A549 (cell line): ENCODE measurements at regions not wholly inside any gene's neighbourhood (a gene's known extent, or its start where the extent isn't known, plus 50 kb on each side); places are given as distances from the start of the nearest gene placed in this dataset.

Experiments
- CTCF ChIP-seq: fragments of >200 bp; sonication (Bioruptor Twin); formaldehyde crosslinking; IDR thresholded peaks from 3 replicates; pipeline ENCODE4 v1.5.1; 2016
- JUN ChIP-seq, 2 experiments: fragments of >200 bp; sonication (Bioruptor Twin); formaldehyde crosslinking; IDR thresholded peaks; 2 replicates in 1 of 2; 3 replicates in 1 of 2; pipeline ENCODE4 v1.6.1; 2016 to 2017
- JUNB ChIP-seq: fragments of >200 bp; sonication (Bioruptor Twin); formaldehyde crosslinking; IDR thresholded peaks from 2 replicates; pipeline ENCODE4 v1.6.1; 2016
- KDM1A ChIP-seq: fragments of 200-600 bp; sonication (generic); IDR thresholded peaks from 2 replicates; pipeline ENCODE4 v1.6.1; 2016; ENCODE audit warnings: low read depth, mild to moderate bottlenecking
- MAZ ChIP-seq: fragments of 150-350 bp; IDR thresholded peaks from 2 replicates; pipeline ENCODE4 v1.6.1; 2014; ENCODE audit warnings: antibody characterized with exemption, low read depth, low read length, borderline replicate concordance
- MYC ChIP-seq: IDR thresholded peaks from 2 replicates; pipeline ENCODE4 v1.6.1; 2012; ENCODE audit warnings: mild to moderate bottlenecking, inconsistent platforms, low read length, improper control_type of control experiment, borderline replicate concordance
- POLR2A ChIP-seq: IDR thresholded peaks from 2 replicates; pipeline ENCODE4 v1.6.1; 2012; ENCODE audit warnings: mild to moderate bottlenecking, low read length
- RAD21 ChIP-seq, 2 experiments: fragments of >200 bp in 1 of 2; sonication (Bioruptor Twin) in 1 of 2; formaldehyde crosslinking in 1 of 2; IDR thresholded peaks in 1 of 2; conservative IDR thresholded peaks in 1 of 2; 2 replicates in 1 of 2; 3 replicates in 1 of 2; pipeline ENCODE4 v1.6.1; 2012 to 2018; ENCODE audit warnings: inconsistent platforms in 1 of 2
- RFX5 ChIP-seq: fragments of 450-650 bp; IDR thresholded peaks from 2 replicates; pipeline ENCODE4 v1.7.1; 2014; ENCODE audit warnings: antibody characterized with exemption, mild to moderate bottlenecking, moderate library complexity
- SMC3 ChIP-seq: fragments of >200 bp; sonication (Bioruptor Twin); formaldehyde crosslinking; IDR thresholded peaks from 3 replicates; pipeline ENCODE4 v1.6.1; 2018; ENCODE audit warnings: inconsistent platforms

GRCh38 chr10:4633776-4634175, 192.2 kb upstream of the AKR1E2 start:
- TF ChIP-seq CTCF (no peak), RFX5 (no peak), JUN (IDR thresholded peaks at IDR 0.05) (no peak), MYC (no peak), SMC3 (no peak), KDM1A (no peak), POLR2A (no peak), MAZ (no peak), JUNB (no peak), RAD21 (conservative IDR thresholded peaks at IDR 0.05 in 1 of 2, IDR thresholded peaks at IDR 0.05 in 1 of 2) (no peak)
